ENCODE measurements at regions not wholly inside any gene's neighbourhood (a gene's known extent, or its start where the extent isn't known, plus 50 kb on each side); places are given as distances from the start of the nearest gene placed in this dataset.

GRCh38 chr12:38586789-38587188 lies 270.2 kb downstream of the ALG10B start:
- no peak overlapping the region for H3K4me3 ChIP-seq (IDR thresholded peaks at IDR 0.05; ENCODE audit: insufficient read depth, low read depth, low read length)
- no peaks in the 10 kb centered on the region for H3K27me3 ChIP-seq (ENCODE audit: insufficient read depth, low read depth)
- no peak for TF ChIP-seq CTCF (conservative IDR thresholded peaks at IDR 0.05; ENCODE audit: low read depth, low read length)

DNA sequence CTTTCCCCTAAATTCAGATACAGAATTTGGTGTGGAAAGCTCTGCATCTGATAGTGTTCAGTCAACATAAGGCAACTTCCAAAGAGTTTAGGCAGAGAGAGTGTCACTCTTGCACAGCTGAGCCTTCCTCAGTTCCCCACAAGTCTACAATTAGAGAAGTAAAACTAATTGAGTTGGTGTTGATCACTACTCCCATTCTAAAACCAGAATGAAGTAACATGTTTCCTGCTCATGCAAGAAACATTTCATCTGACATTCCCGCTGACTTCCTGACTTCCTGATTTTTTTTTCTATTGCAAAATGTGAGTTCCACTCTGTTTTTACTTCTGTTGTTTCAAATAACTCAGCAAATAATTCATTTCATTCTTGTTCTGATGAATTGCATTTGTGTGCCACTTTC lies 271.0 kb downstream of the ALG10B start:
- Histone ChIP-seq H3K4me2 (no peak overlapping the region), H3K27me3 (ENCODE audit: insufficient read depth, low read depth) (no peaks in the 10 kb centered on the region), H3K27ac (no peak overlapping the region), H3K9ac (no peak overlapping the region), H3K4me1 (ENCODE audit: low read depth, poor library complexity, severe bottlenecking) (no peaks in the 10 kb centered on the region), H3K4me3 (IDR thresholded peaks at IDR 0.05; ENCODE audit: insufficient read depth, low read depth, low read length) (no peak overlapping the region), H3K79me2 (ENCODE audit: insufficient read depth, low read depth) (no peaks in the 10 kb centered on the region), H4K20me1 (ENCODE audit: insufficient read depth) (no peaks in the 10 kb centered on the region), H3K36me3 (ENCODE audit: insufficient read depth) (no peaks in the 10 kb centered on the region), H2AFZ (ENCODE audit: low read depth) (no peak overlapping the region)
- no peak for TF ChIP-seq CTCF (conservative IDR thresholded peaks at IDR 0.05; ENCODE audit: low read depth, low read length)

More at GRCh38 chr12:38586789-38587188, 270.2 kb downstream of the ALG10B start:
- H3K4me1 ChIP-seq (ENCODE audit: low read depth, poor library complexity, severe bottlenecking), result no peaks in the 10 kb centered on the region
- no peaks in the 10 kb centered on the region for H3K79me2 ChIP-seq (ENCODE audit: insufficient read depth, low read depth)
- no peak overlapping the region for H3K9ac ChIP-seq
- H4K20me1 ChIP-seq (ENCODE audit: insufficient read depth), result no peaks in the 10 kb centered on the region
- no peak overlapping the region for H3K27ac ChIP-seq
- H3K4me2 ChIP-seq, result no peak overlapping the region
- H2AFZ ChIP-seq (ENCODE audit: low read depth), result no peak overlapping the region
- H3K36me3 ChIP-seq (ENCODE audit: insufficient read depth), result no peaks in the 10 kb centered on the region

DNA sequence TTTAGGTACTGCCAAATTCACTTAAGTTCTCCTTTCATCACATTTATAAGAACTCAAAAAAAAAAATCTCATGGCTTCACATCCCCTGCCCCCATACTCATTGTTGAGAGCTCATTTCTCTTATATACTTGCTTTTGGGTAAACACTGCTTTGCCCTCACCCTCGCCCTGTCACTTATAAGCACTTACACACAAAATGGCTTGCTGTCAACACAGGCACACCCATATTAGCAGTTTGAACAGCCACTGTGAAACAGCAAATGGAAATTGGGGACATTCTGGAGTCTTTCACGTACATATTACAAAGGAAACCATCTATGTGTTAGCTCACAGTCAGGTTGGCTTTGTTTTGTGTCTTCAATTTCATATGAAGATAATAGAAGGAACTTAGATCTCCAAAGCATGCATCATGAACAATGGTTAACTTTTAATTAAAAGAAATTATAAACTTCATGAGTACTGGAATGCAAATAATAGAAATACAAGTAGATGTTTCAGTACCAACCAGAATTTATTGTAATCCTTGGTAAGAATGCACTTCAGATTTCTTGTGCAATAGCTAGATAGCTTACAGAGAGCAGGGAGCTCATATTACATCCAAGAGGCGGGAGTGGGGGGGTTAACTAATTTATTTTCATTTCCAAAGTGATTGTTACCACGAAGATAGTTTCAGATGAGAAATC lies 272.2 kb downstream of the ALG10B start:
- no peak overlapping the region for H2AFZ ChIP-seq (ENCODE audit: low read depth)
- no peak overlapping the region for H3K4me2 ChIP-seq
- no peaks in the 10 kb centered on the region for H3K79me2 ChIP-seq (ENCODE audit: insufficient read depth, low read depth)
- H3K4me3 ChIP-seq (IDR thresholded peaks at IDR 0.05; ENCODE audit: insufficient read depth, low read depth, low read length), result no peak overlapping the region
- no peaks in the 10 kb centered on the region for H3K4me1 ChIP-seq (ENCODE audit: low read depth, poor library complexity, severe bottlenecking)
- no peaks in the 10 kb centered on the region for H3K36me3 ChIP-seq (ENCODE audit: insufficient read depth)
- H3K9ac ChIP-seq, result no peak overlapping the region
- no peak for TF ChIP-seq CTCF (conservative IDR thresholded peaks at IDR 0.05; ENCODE audit: low read depth, low read length)
- no peak overlapping the region for H3K27ac ChIP-seq
- H3K27me3 ChIP-seq (ENCODE audit: insufficient read depth, low read depth), result no peaks in the 10 kb centered on the region
- H4K20me1 ChIP-seq (ENCODE audit: insufficient read depth), result no peaks in the 10 kb centered on the region

- Histone ChIP-seq H3K27me3 (ENCODE audit: insufficient read depth, low read depth) (no peaks in the 10 kb centered on the region), H4K20me1 (ENCODE audit: insufficient read depth) (no peaks in the 10 kb centered on the region), H3K4me2 (no peak overlapping the region), H3K79me2 (ENCODE audit: insufficient read depth, low read depth) (no peaks in the 10 kb centered on the region), H3K36me3 (ENCODE audit: insufficient read depth) (no peaks in the 10 kb centered on the region), H3K27ac (no peak overlapping the region), H3K4me3 (IDR thresholded peaks at IDR 0.05; ENCODE audit: insufficient read depth, low read depth, low read length) (no peak overlapping the region), H3K9ac (no peak overlapping the region), H2AFZ (ENCODE audit: low read depth) (no peak overlapping the region), H3K4me1 (ENCODE audit: low read depth, poor library complexity, severe bottlenecking) (no peaks in the 10 kb centered on the region)
- TF ChIP-seq CTCF (conservative IDR thresholded peaks at IDR 0.05; ENCODE audit: low read depth, low read length), result no peak
Measured at GRCh38 chr12:38589306-38589632, 272.7 kb downstream of the ALG10B start.
